ENCODE measurements at regions not wholly inside any gene's neighbourhood (a gene's known extent, or its start where the extent isn't known, plus 50 kb on each side); places are given as distances from the start of the nearest gene placed in this dataset.

GRCh38 chr6:105503641-105504040 is 100.8 kb upstream of the PREP start:
- Histone ChIP-seq H3K4me1 (ENCODE audit: control insufficient read depth, insufficient read depth, low read length) (no peaks in the 10 kb centered on the region), H3K36me3 (ENCODE audit: control insufficient read depth, insufficient read depth, low read length) (no peaks in the 10 kb centered on the region), H3K9me3 (ENCODE audit: control insufficient read depth, low read length) (no peaks in the 10 kb centered on the region), H3K27ac (ENCODE audit: insufficient read depth, low read depth, low read length, poor library complexity, severe bottlenecking) (no peak overlapping the region), H3K4me3 (ENCODE audit: insufficient read depth, low read depth, low read length) (no peak overlapping the region), H3K27me3 (ENCODE audit: control insufficient read depth, insufficient read depth, low read length, poor library complexity, severe bottlenecking) (no peaks in the 10 kb centered on the region)
- WGBS, 2 experiments: 96 to 100% methylated on average over 2 of the region's 2 CpGs

DNA sequence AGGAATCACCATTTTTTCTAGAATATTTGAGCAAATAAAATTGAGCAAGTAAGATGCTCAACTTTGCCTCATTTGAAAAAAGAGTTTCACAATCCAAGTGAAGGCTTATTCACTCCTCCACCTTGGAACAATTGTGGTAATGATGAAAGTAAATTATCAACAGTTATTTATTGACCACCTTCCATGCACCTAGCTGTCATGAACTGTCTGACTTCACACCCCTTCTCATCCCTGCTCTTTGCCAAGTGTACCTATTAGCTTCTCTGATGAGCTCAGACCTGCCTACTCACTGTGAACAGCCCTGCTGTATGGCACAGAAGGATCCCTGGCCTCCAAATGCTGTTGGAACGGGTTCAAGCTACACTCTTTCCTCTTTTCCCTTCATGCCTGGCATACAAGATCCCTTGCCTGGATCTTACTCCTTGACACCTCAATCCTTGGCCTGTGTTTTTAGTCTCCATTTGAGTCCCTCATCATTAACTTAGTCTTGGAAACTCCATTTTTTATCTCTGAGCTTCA is 99.0 kb upstream of the PREP start:
- Histone ChIP-seq H3K9me3 (ENCODE audit: control insufficient read depth, low read length) (no peaks in the 10 kb centered on the region), H3K27me3 (ENCODE audit: control insufficient read depth, insufficient read depth, low read length, poor library complexity, severe bottlenecking) (no peaks in the 10 kb centered on the region), H3K27ac (ENCODE audit: insufficient read depth, low read depth, low read length, poor library complexity, severe bottlenecking) (no peak overlapping the region), H3K4me1 (ENCODE audit: control insufficient read depth, insufficient read depth, low read length) (no peaks in the 10 kb centered on the region), H3K36me3 (ENCODE audit: control insufficient read depth, insufficient read depth, low read length) (no peaks in the 10 kb centered on the region), H3K4me3 (ENCODE audit: insufficient read depth, low read depth, low read length) (no peak overlapping the region)
- WGBS, 2 experiments: 90 to 93% methylated on average over 1 of the region's 1 CpG

GRCh38 chr6:105501246-105501645 is 98.4 kb upstream of the PREP start:
- H3K36me3 ChIP-seq (ENCODE audit: control insufficient read depth, insufficient read depth, low read length): no peaks in the 10 kb centered on the region
- no peak overlapping the region for H3K4me3 ChIP-seq (ENCODE audit: insufficient read depth, low read depth, low read length)
- no peaks in the 10 kb centered on the region for H3K9me3 ChIP-seq (ENCODE audit: control insufficient read depth, low read length)
- H3K4me1 ChIP-seq (ENCODE audit: control insufficient read depth, insufficient read depth, low read length): no peaks in the 10 kb centered on the region
- H3K27me3 ChIP-seq (ENCODE audit: control insufficient read depth, insufficient read depth, low read length, poor library complexity, severe bottlenecking): no peaks in the 10 kb centered on the region
- H3K27ac ChIP-seq (ENCODE audit: insufficient read depth, low read depth, low read length, poor library complexity, severe bottlenecking): no peak overlapping the region
- WGBS, 2 experiments: 89 to 100% methylated on average over 1 of the region's 1 CpG

- Histone ChIP-seq H3K27ac (ENCODE audit: insufficient read depth, low read depth, low read length, poor library complexity, severe bottlenecking) (no peak overlapping the region), H3K4me3 (ENCODE audit: insufficient read depth, low read depth, low read length) (no peak overlapping the region), H3K27me3 (ENCODE audit: control insufficient read depth, insufficient read depth, low read length, poor library complexity, severe bottlenecking) (no peaks in the 10 kb centered on the region), H3K4me1 (ENCODE audit: control insufficient read depth, insufficient read depth, low read length) (no peaks in the 10 kb centered on the region), H3K9me3 (ENCODE audit: control insufficient read depth, low read length) (no peaks in the 10 kb centered on the region), H3K36me3 (ENCODE audit: control insufficient read depth, insufficient read depth, low read length) (no peaks in the 10 kb centered on the region)
- whole genome bisulfite sequencing, 2 experiments: 93% methylated on average over 1 of the region's 1 CpG
Observed at GRCh38 chr6:105500693-105501092, 97.8 kb upstream of the PREP start.

GRCh38 chr6:105499931-105500330 is 97.0 kb upstream of the PREP start:
- H3K4me1 ChIP-seq (ENCODE audit: control insufficient read depth, insufficient read depth, low read length): no peaks in the 10 kb centered on the region
- H3K9me3 ChIP-seq (ENCODE audit: control insufficient read depth, low read length): no peaks in the 10 kb centered on the region
- H3K27ac ChIP-seq (ENCODE audit: insufficient read depth, low read depth, low read length, poor library complexity, severe bottlenecking): no peak overlapping the region
- WGBS, 2 experiments: 90 to 100% methylated on average over 2 to 3 of the region's 3 CpGs
- H3K27me3 ChIP-seq (ENCODE audit: control insufficient read depth, insufficient read depth, low read length, poor library complexity, severe bottlenecking): no peaks in the 10 kb centered on the region
- no peaks in the 10 kb centered on the region for H3K36me3 ChIP-seq (ENCODE audit: control insufficient read depth, insufficient read depth, low read length)
- no peak overlapping the region for H3K4me3 ChIP-seq (ENCODE audit: insufficient read depth, low read depth, low read length)

- WGBS, 2 experiments: 84 to 85% methylated on average over 2 of the region's 2 CpGs
- no peaks in the 10 kb centered on the region for H3K27me3 ChIP-seq (ENCODE audit: control insufficient read depth, insufficient read depth, low read length, poor library complexity, severe bottlenecking)
- no peaks in the 10 kb centered on the region for H3K36me3 ChIP-seq (ENCODE audit: control insufficient read depth, insufficient read depth, low read length)
- H3K4me3 ChIP-seq (ENCODE audit: insufficient read depth, low read depth, low read length): no peak overlapping the region
- no peaks in the 10 kb centered on the region for H3K4me1 ChIP-seq (ENCODE audit: control insufficient read depth, insufficient read depth, low read length)
- no peak overlapping the region for H3K27ac ChIP-seq (ENCODE audit: insufficient read depth, low read depth, low read length, poor library complexity, severe bottlenecking)
- no peaks in the 10 kb centered on the region for H3K9me3 ChIP-seq (ENCODE audit: control insufficient read depth, low read length)
Observed at GRCh38 chr6:105499136-105499870, 96.4 kb upstream of the PREP start.

- Histone ChIP-seq H3K4me3 (ENCODE audit: insufficient read depth, low read depth, low read length) (no peak overlapping the region), H3K27ac (ENCODE audit: insufficient read depth, low read depth, low read length, poor library complexity, severe bottlenecking) (no peak overlapping the region), H3K9me3 (ENCODE audit: control insufficient read depth, low read length) (no peaks in the 10 kb centered on the region), H3K36me3 (ENCODE audit: control insufficient read depth, insufficient read depth, low read length) (no peaks in the 10 kb centered on the region), H3K4me1 (ENCODE audit: control insufficient read depth, insufficient read depth, low read length) (peaks cover 5% of the 10 kb centered on the region), H3K27me3 (ENCODE audit: control insufficient read depth, insufficient read depth, low read length, poor library complexity, severe bottlenecking) (no peaks in the 10 kb centered on the region)
- WGBS, 2 experiments: 100% methylated on average over 2 of the region's 2 CpGs
Observed at GRCh38 chr6:105497549-105497948, 94.7 kb upstream of the PREP start.

- Histone ChIP-seq H3K36me3 (ENCODE audit: control insufficient read depth, insufficient read depth, low read length) (no peaks in the 10 kb centered on the region), H3K27me3 (ENCODE audit: control insufficient read depth, insufficient read depth, low read length, poor library complexity, severe bottlenecking) (no peaks in the 10 kb centered on the region), H3K4me3 (ENCODE audit: insufficient read depth, low read depth, low read length) (no peak overlapping the region), H3K4me1 (ENCODE audit: control insufficient read depth, insufficient read depth, low read length) (peaks cover 5% of the 10 kb centered on the region), H3K9me3 (ENCODE audit: control insufficient read depth, low read length) (no peaks in the 10 kb centered on the region), H3K27ac (ENCODE audit: insufficient read depth, low read depth, low read length, poor library complexity, severe bottlenecking) (no peak overlapping the region)
- WGBS, 2 experiments: 93 to 94% methylated on average over 6 of the region's 6 CpGs
Observed at GRCh38 chr6:105495515-105495914, 92.6 kb upstream of the PREP start.

DNA sequence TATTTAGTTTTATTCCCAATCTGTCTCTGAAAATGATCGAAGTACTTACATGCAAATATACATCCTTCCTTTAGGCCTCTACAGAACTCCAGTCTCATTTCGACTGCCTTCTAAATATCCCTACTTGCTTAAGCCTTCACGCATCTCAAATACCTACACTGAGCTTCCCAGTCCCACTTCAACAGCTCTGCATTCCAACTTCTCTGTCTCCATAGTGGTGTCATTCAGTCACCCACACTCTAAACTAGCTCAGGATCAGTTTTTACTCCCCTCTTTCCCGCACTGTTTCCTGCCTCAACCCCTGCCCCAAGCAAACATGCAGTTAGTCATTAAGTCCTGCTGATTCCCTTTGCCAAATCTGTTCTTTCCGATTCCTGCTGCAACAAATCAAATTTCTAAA is 91.8 kb upstream of the PREP start:
- 83 to 84% methylated on average over 5 of the region's 5 CpGs for WGBS, 2 experiments
- no peaks in the 10 kb centered on the region for H3K27me3 ChIP-seq (ENCODE audit: control insufficient read depth, insufficient read depth, low read length, poor library complexity, severe bottlenecking)
- H3K4me1 ChIP-seq (ENCODE audit: control insufficient read depth, insufficient read depth, low read length): peaks cover 5% of the 10 kb centered on the region
- no peak overlapping the region for H3K4me3 ChIP-seq (ENCODE audit: insufficient read depth, low read depth, low read length)
- no peaks in the 10 kb centered on the region for H3K36me3 ChIP-seq (ENCODE audit: control insufficient read depth, insufficient read depth, low read length)
- H3K9me3 ChIP-seq (ENCODE audit: control insufficient read depth, low read length): no peaks in the 10 kb centered on the region
- no peak overlapping the region for H3K27ac ChIP-seq (ENCODE audit: insufficient read depth, low read depth, low read length, poor library complexity, severe bottlenecking)

DNA sequence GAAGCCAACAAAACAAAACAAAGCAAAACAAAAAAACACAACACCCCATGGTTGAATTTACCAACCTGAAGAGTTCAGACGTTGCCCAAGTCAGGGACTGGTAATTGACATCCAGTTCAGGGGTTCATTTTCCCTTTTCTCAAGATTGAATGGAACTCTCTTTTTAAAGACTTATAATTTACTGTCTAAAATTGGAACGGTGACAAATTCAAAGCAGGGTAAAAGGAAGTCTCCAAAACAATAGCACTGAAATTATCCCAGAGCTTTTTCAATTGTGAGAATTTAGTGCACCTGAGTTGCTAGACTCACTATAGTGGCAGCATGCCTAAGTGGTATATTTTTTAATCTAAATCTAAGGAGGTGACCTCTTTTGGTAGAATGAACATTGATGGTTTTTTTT is 90.9 kb upstream of the PREP start:
- WGBS, 2 experiments: 59% methylated on average over 2 of the region's 2 CpGs
- Histone ChIP-seq H3K4me1 (ENCODE audit: control insufficient read depth, insufficient read depth, low read length) (peaks cover 12% of the 10 kb centered on the region), H3K27ac (ENCODE audit: insufficient read depth, low read depth, low read length, poor library complexity, severe bottlenecking) (no peak overlapping the region), H3K36me3 (ENCODE audit: control insufficient read depth, insufficient read depth, low read length) (no peaks in the 10 kb centered on the region), H3K9me3 (ENCODE audit: control insufficient read depth, low read length) (no peaks in the 10 kb centered on the region), H3K27me3 (ENCODE audit: control insufficient read depth, insufficient read depth, low read length, poor library complexity, severe bottlenecking) (no peaks in the 10 kb centered on the region), H3K4me3 (ENCODE audit: insufficient read depth, low read depth, low read length) (no peak overlapping the region)
